ENCODE measurements at regions not wholly inside any gene's neighbourhood (a gene's known extent, or its start where the extent isn't known, plus 50 kb on each side); places are given as distances from the start of the nearest gene placed in this dataset.

DNA sequence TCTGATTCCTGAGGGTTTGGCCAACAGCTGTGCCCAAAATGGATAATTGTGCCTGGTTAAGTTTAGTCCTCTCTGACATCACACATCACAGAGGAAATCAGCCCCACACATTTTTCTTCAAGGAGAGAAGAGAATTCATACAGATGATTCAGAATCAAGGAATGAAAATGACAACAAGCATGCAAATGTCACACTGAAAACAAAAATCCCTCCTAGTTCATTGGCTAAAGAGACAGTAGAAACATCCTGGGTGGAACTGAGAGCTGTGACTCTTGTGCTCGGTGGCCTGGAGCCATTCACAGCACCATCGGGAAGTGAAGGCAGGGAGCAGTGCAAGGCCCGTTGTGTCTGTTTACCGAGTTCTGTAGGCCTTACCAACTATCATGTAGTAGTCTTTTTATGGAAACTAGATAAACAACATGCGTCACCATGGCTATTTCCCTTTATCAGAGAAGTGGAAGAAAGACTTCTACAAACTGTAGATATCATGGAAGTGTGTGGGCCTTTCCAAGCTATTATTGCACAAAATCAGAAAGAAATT is 81.7 kb upstream of the TENT5A start:
- no peak for TF ChIP-seq CTCF (IDR thresholded peaks at IDR 0.05; ENCODE audit: extremely low read depth, low read depth, low read length)
- peak overlapping the region; percentile 47 for H3K4me2 ChIP-seq (ENCODE audit: insufficient read depth, low read length)
- H3K79me2 ChIP-seq (ENCODE audit: insufficient read depth, low read length) = no peaks in the 10 kb centered on the region
- peak overlapping the region; percentile 15 for H3K4me3 ChIP-seq (ENCODE audit: insufficient read depth, low read length)
- H3K27ac ChIP-seq (ENCODE audit: low read depth, low read length) = peak overlapping the region; percentile 79
- H3K27me3 ChIP-seq (ENCODE audit: insufficient read depth, low read length) = no peaks in the 10 kb centered on the region
- no peak for DNase-seq (ENCODE audit: insufficient read length, low spot score, missing footprints)
- peaks cover 12% of the 10 kb centered on the region for H3K4me1 ChIP-seq (ENCODE audit: insufficient read depth, low read length)
- no peaks in the 10 kb centered on the region for H3K36me3 ChIP-seq (ENCODE audit: insufficient read depth, low read length)
- no peaks in the 10 kb centered on the region for H4K20me1 ChIP-seq (ENCODE audit: insufficient read depth, low read length)
- no peaks in the 10 kb centered on the region for H3K9me3 ChIP-seq (ENCODE audit: low read depth, low read length)
- H2AFZ ChIP-seq (ENCODE audit: low read length) = peak overlapping the region; percentile 82

GRCh38 chr6:81832304-81832703 is 79.8 kb upstream of the TENT5A start:
- Histone ChIP-seq H3K36me3 (ENCODE audit: insufficient read depth, low read length) (no peaks in the 10 kb centered on the region), H4K20me1 (ENCODE audit: insufficient read depth, low read length) (no peaks in the 10 kb centered on the region), H3K27me3 (ENCODE audit: insufficient read depth, low read length) (no peaks in the 10 kb centered on the region), H3K4me3 (ENCODE audit: insufficient read depth, low read length) (no peak overlapping the region), H3K9me3 (ENCODE audit: low read depth, low read length) (no peaks in the 10 kb centered on the region), H3K79me2 (ENCODE audit: insufficient read depth, low read length) (no peaks in the 10 kb centered on the region), H2AFZ (ENCODE audit: low read length) (no peak overlapping the region), H3K4me2 (ENCODE audit: insufficient read depth, low read length) (no peak overlapping the region), H3K4me1 (ENCODE audit: insufficient read depth, low read length) (peaks cover 12% of the 10 kb centered on the region), H3K27ac (ENCODE audit: low read depth, low read length) (no peak overlapping the region)
- TF ChIP-seq CTCF (IDR thresholded peaks at IDR 0.05; ENCODE audit: extremely low read depth, low read depth, low read length) = no peak
- no peak for DNase-seq (ENCODE audit: insufficient read length, low spot score, missing footprints)

GRCh38 chr6:81831274-81831673 is 78.8 kb upstream of the TENT5A start:
- Histone ChIP-seq H3K4me1 (ENCODE audit: insufficient read depth, low read length) (peaks cover 12% of the 10 kb centered on the region), H3K27ac (ENCODE audit: low read depth, low read length) (no peak overlapping the region), H2AFZ (ENCODE audit: low read length) (no peak overlapping the region), H3K79me2 (ENCODE audit: insufficient read depth, low read length) (no peaks in the 10 kb centered on the region), H4K20me1 (ENCODE audit: insufficient read depth, low read length) (no peaks in the 10 kb centered on the region), H3K9me3 (ENCODE audit: low read depth, low read length) (no peaks in the 10 kb centered on the region), H3K4me2 (ENCODE audit: insufficient read depth, low read length) (no peak overlapping the region), H3K4me3 (ENCODE audit: insufficient read depth, low read length) (no peak overlapping the region), H3K27me3 (ENCODE audit: insufficient read depth, low read length) (no peaks in the 10 kb centered on the region), H3K36me3 (ENCODE audit: insufficient read depth, low read length) (no peaks in the 10 kb centered on the region)
- no peak for TF ChIP-seq CTCF (IDR thresholded peaks at IDR 0.05; ENCODE audit: extremely low read depth, low read depth, low read length)
- no peak for DNase-seq (ENCODE audit: insufficient read length, low spot score, missing footprints)

GRCh38 chr6:81826784-81827183 is 74.3 kb upstream of the TENT5A start:
- Histone ChIP-seq H3K4me1 (ENCODE audit: insufficient read depth, low read length) (no peaks in the 10 kb centered on the region), H3K27me3 (ENCODE audit: insufficient read depth, low read length) (no peaks in the 10 kb centered on the region), H3K36me3 (ENCODE audit: insufficient read depth, low read length) (no peaks in the 10 kb centered on the region), H3K4me2 (ENCODE audit: insufficient read depth, low read length) (no peak overlapping the region), H3K27ac (ENCODE audit: low read depth, low read length) (no peak overlapping the region), H3K79me2 (ENCODE audit: insufficient read depth, low read length) (no peaks in the 10 kb centered on the region), H3K9me3 (ENCODE audit: low read depth, low read length) (no peaks in the 10 kb centered on the region), H2AFZ (ENCODE audit: low read length) (no peak overlapping the region), H4K20me1 (ENCODE audit: insufficient read depth, low read length) (no peaks in the 10 kb centered on the region), H3K4me3 (ENCODE audit: insufficient read depth, low read length) (no peak overlapping the region)
- DNase-seq (ENCODE audit: insufficient read length, low spot score, missing footprints) = no peak
- TF ChIP-seq CTCF (IDR thresholded peaks at IDR 0.05; ENCODE audit: extremely low read depth, low read depth, low read length) = no peak

Measured in osteoblast (primary cell).